Naive thymus-derived CD8-positive, alpha-beta T cell (primary cell): ENCODE measurements at regions not wholly inside any gene's neighbourhood (a gene's known extent, or its start where the extent isn't known, plus 50 kb on each side); places are given as distances from the start of the nearest gene placed in this dataset.

Experiments
- ATAC-seq, 2 donors: fragments of 150-1000 bp; cut with Tn5 transposase in 1 of 2; sonication (Bioruptor Pico), chemical (Tn5 transposase) in 1 of 2; 1 replicate in 1 of 2; 2 replicates in 1 of 2; pipeline ENCODE4 v1.10.0; 2021; ENCODE audit warnings: mild to moderate bottlenecking in 2 of 2, moderate library complexity in 2 of 2
- POLR2A ChIA-PET: fragments of 350-600 bp; sonication (Branson Sonifier 250); formaldehyde crosslinking; loops from one replicate; lab custom pipeline; 2021; ENCODE audit warnings: antibody characterized with exemption; lab: Charles Lee
- DNase-seq, 10 donors: peaks; one replicate each; pipeline versions ENCODE4 v3.0.0 to v3.0.0-alpha.2; 2020 to 2022
- H3K27ac Mint-ChIP-seq, 10 donors: one replicate each; pipeline ENCODE4 v1.8.0; 2020 to 2022; ENCODE audit warnings: mild to moderate bottlenecking in 10 of 10, mixed read lengths in 10 of 10, moderate library complexity in 4 of 10, inconsistent platforms in 1 of 10
- H3K27me3 Mint-ChIP-seq, 5 donors: one replicate each; pipeline ENCODE4 v1.8.0; 2021 to 2022; ENCODE audit warnings: mixed read lengths in 5 of 5
- H3K36me3 Mint-ChIP-seq, 3 donors: one replicate each; pipeline ENCODE4 v1.8.0; 2020 to 2022; ENCODE audit warnings: mixed read lengths in 3 of 3, mild to moderate bottlenecking in 2 of 3, inconsistent platforms in 1 of 3
- H3K4me1 Mint-ChIP-seq, 4 donors: one replicate each; pipeline ENCODE4 v1.8.0; 2021 to 2022; ENCODE audit warnings: mixed read lengths in 4 of 4
- H3K4me3 Mint-ChIP-seq, 10 donors: one replicate each; pipeline ENCODE4 v1.8.0; 2020 to 2022; ENCODE audit warnings: mild to moderate bottlenecking in 10 of 10, mixed read lengths in 10 of 10, moderate library complexity in 6 of 10, inconsistent platforms in 1 of 10
- H3K9me3 Mint-ChIP-seq, 9 donors: one replicate each; pipeline ENCODE4 v1.8.0; 2020 to 2022; ENCODE audit warnings: mixed read lengths in 9 of 9, mild to moderate bottlenecking in 3 of 9, inconsistent platforms in 1 of 9, moderate library complexity in 1 of 9

- no peaks in the 10 kb centered on the region for H3K27me3 Mint-ChIP-seq
- no peaks in the 10 kb centered on the region for H3K4me1 Mint-ChIP-seq
- H3K9me3 Mint-ChIP-seq: peaks cover 0 to 18% (median 1%) of the 10 kb centered on the region in 9 donors
- no peak overlapping the region for H3K27ac Mint-ChIP-seq
- POLR2A ChIA-PET: no interaction called here
- DNase-seq (no peak), ATAC-seq (no peak)
- H3K36me3 Mint-ChIP-seq: no peaks in the 10 kb centered on the region
- no peak overlapping the region for H3K4me3 Mint-ChIP-seq
These were observed 97.3 kb upstream of the FBN2 start for GRCh38 chr5:128635379-128635778.

GRCh38 chr5:128636361-128636760 is 98.3 kb upstream of the FBN2 start:
- H3K4me1 Mint-ChIP-seq: no peaks in the 10 kb centered on the region
- no peaks in the 10 kb centered on the region for H3K27me3 Mint-ChIP-seq
- H3K4me3 Mint-ChIP-seq: no peak overlapping the region
- no peak overlapping the region for H3K27ac Mint-ChIP-seq
- no peaks in the 10 kb centered on the region for H3K36me3 Mint-ChIP-seq
- peaks cover 0 to 18% (median 1%) of the 10 kb centered on the region in 9 donors for H3K9me3 Mint-ChIP-seq
- ATAC-seq (no peak), DNase-seq (no peak)
- POLR2A ChIA-PET: no interaction called here

GRCh38 chr5:128637031-128637430 is 99.0 kb upstream of the FBN2 start:
- ATAC-seq: no peak

GRCh38 chr5:128641861-128642260 is 103.8 kb upstream of the FBN2 start:
- H3K27ac Mint-ChIP-seq: no peak overlapping the region
- ATAC-seq: no peak
- H3K27me3 Mint-ChIP-seq: no peaks in the 10 kb centered on the region
- H3K9me3 Mint-ChIP-seq: peaks cover 0 to 7% (median 1%) of the 10 kb centered on the region in 9 donors
- DNase-seq: no peak
- H3K4me1 Mint-ChIP-seq: no peaks in the 10 kb centered on the region
- no peaks in the 10 kb centered on the region for H3K36me3 Mint-ChIP-seq
- POLR2A ChIA-PET: no interaction called here
- no peak overlapping the region for H3K4me3 Mint-ChIP-seq

More at GRCh38 chr5:128637031-128637430, 99.0 kb upstream of the FBN2 start:
- Mint-ChIP-seq H3K4me3 (no peak overlapping the region), H3K27me3 (no peaks in the 10 kb centered on the region), H3K27ac (no peak overlapping the region), H3K36me3 (no peaks in the 10 kb centered on the region), H3K9me3 (peaks cover 0 to 18% (median 2%) of the 10 kb centered on the region in 9 donors), H3K4me1 (no peaks in the 10 kb centered on the region)
- no peak for DNase-seq
- POLR2A ChIA-PET: no interaction called here

- POLR2A ChIA-PET: no interaction called here
- Mint-ChIP-seq H3K4me1 (no peaks in the 10 kb centered on the region), H3K36me3 (no peaks in the 10 kb centered on the region), H3K27ac (no peak overlapping the region), H3K4me3 (no peak overlapping the region), H3K9me3 (peaks cover 0 to 3% (median 0%) of the 10 kb centered on the region in 9 donors), H3K27me3 (no peaks in the 10 kb centered on the region)
- no peak for DNase-seq
- no peak for ATAC-seq
These were observed 106.8 kb upstream of the FBN2 start for GRCh38 chr5:128644863-128645262.

- Mint-ChIP-seq H3K27me3 (peaks cover 0 to 1% (median 0%) of the 10 kb centered on the region in 5 donors), H3K27ac (no peak overlapping the region)
These were observed 107.5 kb upstream of the FBN2 start for GRCh38 chr5:128645581-128645980.

GRCh38 chr5:128646176-128646575 is 108.1 kb upstream of the FBN2 start:
- ATAC-seq (no peak), DNase-seq (no peak)
- H3K4me3 Mint-ChIP-seq: no peak overlapping the region
- no peak overlapping the region for H3K27ac Mint-ChIP-seq
- no peaks in the 10 kb centered on the region for H3K36me3 Mint-ChIP-seq
- peaks cover 0 to 1% (median 0%) of the 10 kb centered on the region in 5 donors for H3K27me3 Mint-ChIP-seq
- peaks cover 0 to 4% (median 2%) of the 10 kb centered on the region in 9 donors for H3K9me3 Mint-ChIP-seq
- H3K4me1 Mint-ChIP-seq: no peaks in the 10 kb centered on the region
- POLR2A ChIA-PET: no interaction called here

More at GRCh38 chr5:128645581-128645980, 107.5 kb upstream of the FBN2 start:
- H3K36me3 Mint-ChIP-seq: no peaks in the 10 kb centered on the region
- DNase-seq (no peak), ATAC-seq (no peak)
- H3K9me3 Mint-ChIP-seq: peaks cover 0 to 3% (median 2%) of the 10 kb centered on the region in 9 donors
- no peaks in the 10 kb centered on the region for H3K4me1 Mint-ChIP-seq
- POLR2A ChIA-PET: no interaction called here
- H3K4me3 Mint-ChIP-seq: no peak overlapping the region

GRCh38 chr5:128649192-128649591 is 111.1 kb upstream of the FBN2 start:
- POLR2A ChIA-PET: no interaction called here
- DNase-seq: no peak
- no peaks in the 10 kb centered on the region for H3K36me3 Mint-ChIP-seq

GRCh38 chr5:128662997-128663396 is 125.0 kb upstream of the FBN2 start:
- Mint-ChIP-seq H3K9me3 (peaks cover 0 to 15% (median 2%) of the 10 kb centered on the region in 9 donors), H3K27ac (no peak overlapping the region)

More at GRCh38 chr5:128649192-128649591, 111.1 kb upstream of the FBN2 start:
- Mint-ChIP-seq H3K27ac (no peak overlapping the region), H3K9me3 (peaks cover 0 to 15% (median 5%) of the 10 kb centered on the region in 9 donors), H3K27me3 (peaks cover 0 to 6% (median 0%) of the 10 kb centered on the region in 5 donors), H3K4me3 (no peak overlapping the region), H3K4me1 (no peaks in the 10 kb centered on the region)
- no peak for ATAC-seq

GRCh38 chr5:128665747-128666355 is 127.8 kb upstream of the FBN2 start:
- ATAC-seq (no peak), DNase-seq (no peak)
- POLR2A ChIA-PET: no interaction called here
- H3K4me1 Mint-ChIP-seq: peaks cover 0 to 2% (median 0%) of the 10 kb centered on the region in 4 donors
- no peaks in the 10 kb centered on the region for H3K36me3 Mint-ChIP-seq
- H3K27me3 Mint-ChIP-seq: peaks cover 0 to 11% (median 6%) of the 10 kb centered on the region in 5 donors
- H3K27ac Mint-ChIP-seq: no peak overlapping the region
- no peak overlapping the region for H3K4me3 Mint-ChIP-seq
- H3K9me3 Mint-ChIP-seq: peaks cover 0 to 15% (median 1%) of the 10 kb centered on the region in 9 donors

More at GRCh38 chr5:128662997-128663396, 125.0 kb upstream of the FBN2 start:
- ATAC-seq (no peak), DNase-seq (no peak)
- H3K4me3 Mint-ChIP-seq: no peak overlapping the region
- H3K4me1 Mint-ChIP-seq: no peaks in the 10 kb centered on the region
- H3K27me3 Mint-ChIP-seq: peaks cover 0 to 4% (median 0%) of the 10 kb centered on the region in 5 donors
- POLR2A ChIA-PET: no interaction called here
- H3K36me3 Mint-ChIP-seq: no peaks in the 10 kb centered on the region

- H3K4me3 Mint-ChIP-seq: no peak overlapping the region
- H3K9me3 Mint-ChIP-seq: peaks cover 0 to 15% (median 2%) of the 10 kb centered on the region in 9 donors
- DNase-seq (no peak), ATAC-seq (no peak)
- no peak overlapping the region for H3K27ac Mint-ChIP-seq
- peaks cover 0 to 12% (median 6%) of the 10 kb centered on the region in 5 donors for H3K27me3 Mint-ChIP-seq
- no peaks in the 10 kb centered on the region for H3K36me3 Mint-ChIP-seq
- peaks cover 0 to 2% (median 0%) of the 10 kb centered on the region in 4 donors for H3K4me1 Mint-ChIP-seq
- POLR2A ChIA-PET: no interaction called here
These were observed 129.1 kb upstream of the FBN2 start for GRCh38 chr5:128667152-128667551.

- ATAC-seq (no peak), DNase-seq (no peak)
- H3K27ac Mint-ChIP-seq: no peak overlapping the region
- H3K4me3 Mint-ChIP-seq: no peak overlapping the region
- POLR2A ChIA-PET: no interaction called here
- H3K4me1 Mint-ChIP-seq: peaks cover 0 to 2% (median 0%) of the 10 kb centered on the region in 4 donors
- H3K27me3 Mint-ChIP-seq: peaks cover 0 to 12% (median 5%) of the 10 kb centered on the region in 5 donors
- H3K36me3 Mint-ChIP-seq: no peaks in the 10 kb centered on the region
- H3K9me3 Mint-ChIP-seq: peaks cover 0 to 15% (median 0%) of the 10 kb centered on the region in 9 donors
These were observed 129.7 kb upstream of the FBN2 start for GRCh38 chr5:128667751-128668150.

- ATAC-seq (no peak), DNase-seq (no peak)
- Mint-ChIP-seq H3K9me3 (peaks cover 0 to 15% (median 0%) of the 10 kb centered on the region in 9 donors), H3K4me3 (no peak overlapping the region), H3K27me3 (peaks cover 0 to 12% (median 5%) of the 10 kb centered on the region in 5 donors), H3K27ac (no peak overlapping the region), H3K4me1 (peaks cover 0 to 2% (median 0%) of the 10 kb centered on the region in 4 donors), H3K36me3 (no peaks in the 10 kb centered on the region)
- POLR2A ChIA-PET: no interaction called here
These were observed 130.9 kb upstream of the FBN2 start for GRCh38 chr5:128668921-128669320.
